WTC11 (cell line): ENCODE measurements at regions not wholly inside any gene's neighbourhood (a gene's known extent, or its start where the extent isn't known, plus 50 kb on each side); places are given as distances from the start of the nearest gene placed in this dataset.

Experiments used
- KAT7 ChIP-seq: sonication (generic); formaldehyde crosslinking; IDR thresholded peaks from 2 replicates; pipeline ENCODE4 v1.8.1; 2023; ENCODE audit warnings: missing genetic modification reagents, mild to moderate bottlenecking, borderline replicate concordance
- NFE2L1 ChIP-seq: sonication (generic); formaldehyde crosslinking; IDR thresholded peaks from 2 replicates; pipeline ENCODE4 v1.8.1; 2023; ENCODE audit warnings: missing genetic modification reagents
- ZNF121 ChIP-seq: sonication (generic); formaldehyde crosslinking; IDR thresholded peaks from 2 replicates; pipeline ENCODE4 v1.8.0; 2023; ENCODE audit warnings: missing genetic modification reagents
- TF ChIP-seq, protein P1 (sequence below): sonication (generic); formaldehyde crosslinking; IDR thresholded peaks from 2 replicates; pipeline ENCODE4 v1.8.0; 2022; ENCODE audit warnings: mild to moderate bottlenecking, missing genetic modification reagents

DNA sequence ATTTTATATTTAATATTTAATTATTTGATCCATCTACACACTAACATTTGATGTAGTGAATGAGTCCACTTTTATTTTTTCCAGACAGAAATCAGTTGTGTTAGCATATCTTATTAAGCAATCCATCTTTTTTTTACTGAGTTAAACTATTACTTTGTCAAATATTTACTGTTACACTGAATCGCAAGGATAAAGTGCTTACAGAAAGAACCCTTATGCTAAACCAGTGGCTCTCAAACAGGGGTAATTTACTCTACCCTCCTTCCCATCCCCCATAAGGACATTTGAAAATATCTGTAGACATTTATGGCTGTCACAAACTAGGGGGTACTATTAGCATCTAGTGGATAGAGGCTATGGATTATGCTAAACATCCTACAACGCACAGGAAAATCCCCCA lies 508.2 kb downstream of the C12orf50 start:
- TF ChIP-seq, protein P1, sequence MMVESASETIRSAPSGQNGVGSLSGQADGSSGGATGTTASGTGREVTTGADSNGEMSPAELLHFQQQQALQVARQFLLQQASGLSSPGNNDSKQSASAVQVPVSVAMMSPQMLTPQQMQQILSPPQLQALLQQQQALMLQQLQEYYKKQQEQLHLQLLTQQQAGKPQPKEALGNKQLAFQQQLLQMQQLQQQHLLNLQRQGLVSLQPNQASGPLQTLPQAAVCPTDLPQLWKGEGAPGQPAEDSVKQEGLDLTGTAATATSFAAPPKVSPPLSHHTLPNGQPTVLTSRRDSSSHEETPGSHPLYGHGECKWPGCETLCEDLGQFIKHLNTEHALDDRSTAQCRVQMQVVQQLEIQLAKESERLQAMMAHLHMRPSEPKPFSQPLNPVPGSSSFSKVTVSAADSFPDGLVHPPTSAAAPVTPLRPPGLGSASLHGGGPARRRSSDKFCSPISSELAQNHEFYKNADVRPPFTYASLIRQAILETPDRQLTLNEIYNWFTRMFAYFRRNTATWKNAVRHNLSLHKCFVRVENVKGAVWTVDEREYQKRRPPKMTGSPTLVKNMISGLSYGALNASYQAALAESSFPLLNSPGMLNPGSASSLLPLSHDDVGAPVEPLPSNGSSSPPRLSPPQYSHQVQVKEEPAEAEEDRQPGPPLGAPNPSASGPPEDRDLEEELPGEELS (CRISPR knock-in tag) = no peak
- TF ChIP-seq NFE2L1 (CRISPR knock-in tag) = no peak
- no peak for TF ChIP-seq ZNF121 (CRISPR knock-in tag)
- no peak for TF ChIP-seq KAT7 (CRISPR knock-in tag)
